SK-N-SH (cell line): ENCODE measurements at regions not wholly inside any gene's neighbourhood (a gene's known extent, or its start where the extent isn't known, plus 50 kb on each side); places are given as distances from the start of the nearest gene placed in this dataset.
"Not testable (repeated sequence)": the region's sequence is repeated elsewhere in the genome, so short reads cannot be mapped to it uniquely, and the experiment has no call there.

ENCODE experiments used
- CTCF ChIA-PET: fragments of 300-600, 350-600 bp; formaldehyde crosslinking; extraction: SDS; loops from one replicate; lab custom pipeline; 2021; lab: Yijun Ruan, JAX
- POLR2A ChIA-PET: fragments of 350-600 bp; sonication (Branson Sonifier 250); formaldehyde crosslinking; extraction: SDS; loops from one replicate; lab custom pipeline; 2020; ENCODE audit warnings: antibody characterized with exemption, inconsistent platforms; lab: Yijun Ruan, JAX
- DNase-seq: peaks from one replicate; pipeline ENCODE4 v3.0.0; 2012
- H2AFZ ChIP-seq: fragments of 200-600 bp; sonication (generic); 2 replicates; pipeline ENCODE4 v1.8.1; 2016; ENCODE audit warnings: antibody characterized with exemption, mild to moderate bottlenecking, low read depth
- H3F3A ChIP-seq: fragments of 200-600 bp; sonication (generic); replicated peaks from 2 replicates; pipeline ENCODE3; 2016; ENCODE audit warnings: antibody characterized with exemption, mild to moderate bottlenecking; ENCODE audit not compliant: insufficient read depth
- H3K27ac ChIP-seq, 2 experiments: fragments of 200-500 bp in 1 of 2; fragments of 200-600 bp in 1 of 2; sonication (Bioruptor generic) in 1 of 2; sonication (generic), shearing (Covaris generic) in 1 of 2; 2 replicates each; pipeline versions ENCODE4 v1.5.1 to v1.6.1; 2014 to 2016; ENCODE audit warnings: low read depth in 2 of 2, inconsistent platforms in 1 of 2, low read length in 1 of 2, mild to moderate bottlenecking in 1 of 2, mixed read lengths in 1 of 2
- H3K27me3 ChIP-seq: fragments of 200-600 bp; sonication (generic), shearing (Covaris generic); 2 replicates; pipeline ENCODE4 v1.6.1; 2016; ENCODE audit warnings: mixed run types; ENCODE audit not compliant: insufficient read depth
- H3K36me3 ChIP-seq, 2 experiments: fragments of 200-500 bp in 1 of 2; fragments of 200-600 bp in 1 of 2; sonication (Bioruptor generic) in 1 of 2; sonication (generic) in 1 of 2; replicated peaks in 1 of 2; 2 replicates each; pipeline versions ENCODE3 to v1.5.1; 2014 to 2016; ENCODE audit warnings: low read length in 1 of 2, mild to moderate bottlenecking in 1 of 2; ENCODE audit not compliant: insufficient read depth in 2 of 2, control insufficient read depth in 1 of 2
- H3K4me1 ChIP-seq, 2 experiments: fragments of 200-500 bp in 1 of 2; fragments of 200-600 bp in 1 of 2; sonication (Bioruptor generic) in 1 of 2; sonication (generic), shearing (Covaris generic) in 1 of 2; 2 replicates each; pipeline versions ENCODE4 v1.5.1 to v1.6.1; 2014 to 2016; ENCODE audit warnings: low read depth in 1 of 2, low read length in 1 of 2, mixed run types in 1 of 2; ENCODE audit not compliant: insufficient read depth in 2 of 2, control insufficient read depth in 1 of 2
- H3K4me2 ChIP-seq: fragments of 200-600 bp; sonication (generic), shearing (Covaris generic); 2 replicates; pipeline ENCODE4 v1.6.1; 2017; ENCODE audit warnings: mixed run types
- H3K4me3 ChIP-seq, 2 experiments: fragments of 200-500 bp in 1 of 2; fragments of 200-600 bp in 1 of 2; sonication (Bioruptor generic) in 1 of 2; sonication (generic), shearing (Covaris generic) in 1 of 2; 2 replicates each; pipeline versions ENCODE4 v1.5.1 to v1.8.1; 2014 to 2016; ENCODE audit warnings: low read depth in 2 of 2, inconsistent platforms in 1 of 2, low read length in 1 of 2, mild to moderate bottlenecking in 1 of 2, mixed read lengths in 1 of 2, moderate library complexity in 1 of 2
- H3K79me2 ChIP-seq: fragments of 200-600 bp; sonication (generic); 2 replicates; pipeline ENCODE4 v1.8.1; 2017; ENCODE audit warnings: mild to moderate bottlenecking; ENCODE audit not compliant: insufficient read depth
- H3K9ac ChIP-seq: fragments of 200-600 bp; sonication (generic); 2 replicates; pipeline ENCODE4 v1.6.1; 2017; ENCODE audit warnings: mixed run types
- H3K9me2 ChIP-seq: fragments of 200-600 bp; sonication (generic); 2 replicates; pipeline ENCODE4 v1.6.1; 2017; ENCODE audit warnings: mixed run types
- H3K9me3 ChIP-seq: fragments of 200-600 bp; sonication (generic); 2 replicates; pipeline ENCODE4 v1.6.1; 2017; ENCODE audit warnings: mixed run types, mild to moderate bottlenecking, moderate library complexity
- H4K20me1 ChIP-seq: fragments of 200-600 bp; sonication (generic); 2 replicates; pipeline ENCODE4 v1.6.1; 2017; ENCODE audit warnings: mild to moderate bottlenecking, mixed run types; ENCODE audit not compliant: insufficient read depth
- EP300 ChIP-seq, 2 experiments: IDR thresholded peaks; 2 replicates each; pipeline versions ENCODE4 v1.4.0 to v1.6.1; 2012; ENCODE audit warnings: borderline replicate concordance in 1 of 2, low read depth in 1 of 2, low read length in 1 of 2
- FOSL2 ChIP-seq: IDR thresholded peaks from 2 replicates; pipeline ENCODE4 v1.4.0; 2012; ENCODE audit warnings: low read depth, mild to moderate bottlenecking, moderate library complexity, borderline replicate concordance
- FOXM1 ChIP-seq: IDR thresholded peaks from 2 replicates; pipeline ENCODE4 v1.4.0; 2012; ENCODE audit warnings: low read depth, mild to moderate bottlenecking
- GABPA ChIP-seq: IDR thresholded peaks from 2 replicates; pipeline ENCODE4 v1.4.0; 2012; ENCODE audit warnings: low read depth, mild to moderate bottlenecking
- GATA2 ChIP-seq: sonication (generic); formaldehyde crosslinking; IDR thresholded peaks from 2 replicates; pipeline ENCODE4 v1.5.0; 2020; ENCODE audit warnings: mild to moderate bottlenecking, missing genetic modification reagents
- IRF3 ChIP-seq: fragments of 150-350 bp; IDR thresholded peaks from 2 replicates; pipeline ENCODE4 v1.6.1; 2016; ENCODE audit warnings: mild to moderate bottlenecking, low read depth, low read length
- MEF2A ChIP-seq: IDR thresholded peaks from 2 replicates; pipeline ENCODE4 v1.4.0; 2012; ENCODE audit warnings: low read depth, borderline replicate concordance
- MXI1 ChIP-seq: IDR thresholded peaks from 2 replicates; pipeline ENCODE4 v1.6.1; 2012; ENCODE audit warnings: mild to moderate bottlenecking, low read depth, low read length, improper control_type of control experiment
- PBX3 ChIP-seq: IDR thresholded peaks from 2 replicates; pipeline ENCODE4; 2012
- POLR2AphosphoS5 ChIP-seq: IDR thresholded peaks from 2 replicates; pipeline ENCODE4 v1.6.1; 2012; ENCODE audit warnings: low read depth, low read length
- RFX5 ChIP-seq: IDR thresholded peaks from 2 replicates; pipeline ENCODE4 v1.6.1; 2012; ENCODE audit warnings: mild to moderate bottlenecking, improper control_type of control experiment, low read length
- RXRA ChIP-seq: IDR thresholded peaks from 2 replicates; pipeline ENCODE4 v1.4.0; 2012; ENCODE audit warnings: low read depth, mild to moderate bottlenecking, borderline replicate concordance
- TCF12 ChIP-seq: IDR thresholded peaks from 2 replicates; pipeline ENCODE4 v1.4.0; 2012
- USF1 ChIP-seq: IDR thresholded peaks from 2 replicates; pipeline ENCODE4 v1.4.0; 2012; ENCODE audit warnings: low read depth, borderline replicate concordance
- USF2 ChIP-seq: fragments of 150-350 bp; IDR thresholded peaks from 2 replicates; pipeline ENCODE4 v1.6.1; 2017; ENCODE audit warnings: antibody characterized with exemption, low read length, low read depth, borderline replicate concordance
- WGBS: methylation state at CpG from one replicate; pipeline ENCODE4 v1.1.6; 2017; ENCODE audit warnings: low lambda C conversion rate; 5-methylcytosine and 5-hydroxymethylcytosine counted together

GRCh38 chr7:67663644-67664043 is 667.0 kb downstream of the TYW1 start (continued):
- TF ChIP-seq FOSL2 (no peak), EP300 (IDR thresholded peaks at IDR 0.05; ENCODE audit: borderline replicate concordance in 1 of 2, low read depth in 1 of 2, low read length in 1 of 2) (no peak)

GRCh38 chr7:67666359-67666758 is 669.7 kb downstream of the TYW1 start:
- H4K20me1 ChIP-seq, H3K9ac ChIP-seq, H3F3A ChIP-seq, DNase-seq, H3K9me2 ChIP-seq, H3K36me3 ChIP-seq, H3K27ac ChIP-seq, H3K27me3 ChIP-seq, H3K79me2 ChIP-seq, H3K4me2 ChIP-seq, POLR2A ChIA-PET, H2AFZ ChIP-seq, H3K4me3 ChIP-seq, H3K4me1 ChIP-seq, CTCF ChIA-PET: not testable (repeated sequence)
- peaks cover 13% of the 10 kb centered on the region; the same call in 1 of the 2 replicates for H3K9me3 ChIP-seq
- WGBS = 31% methylated on average over 4 of the region's 4 CpGs

- Histone ChIP-seq H3K4me1 (no peaks in the 10 kb centered on the region), H3K79me2 (no peaks in the 10 kb centered on the region), H3K4me3 (no peak overlapping the region), H4K20me1 (no peaks in the 10 kb centered on the region), H3K27me3 (no peaks in the 10 kb centered on the region), H3K36me3 (no peaks in the 10 kb centered on the region), H3K9ac (no peak overlapping the region), H3K9me3 (peaks cover 8% of the 10 kb centered on the region; the same call in 1 of the 2 replicates), H3K4me2 (no peak overlapping the region), H3K27ac (no peak overlapping the region), H3F3A (no peaks in the 10 kb centered on the region), H3K9me2 (no peaks in the 10 kb centered on the region), H2AFZ (no peak overlapping the region)
- ChIA-PET CTCF (interaction anchor here (1.6 to 1.9 kb wide), 2 partner anchors 17 to 46 kb away, joined by 4 to 5 read pairs; no protein-coding TSS in a partner anchor), POLR2A (no interaction called here)
- TF ChIP-seq RFX5 (no peak), RXRA (no peak), FOXM1 (no peak), USF1 (no peak), TCF12 (no peak), MEF2A (no peak), POLR2AphosphoS5 (no peak), GABPA (no peak), USF2 (no peak), IRF3 (no peak), MXI1 (no peak), PBX3 (no peak), GATA2 (CRISPR knock-in tag) (no peak)
- 19% methylated on average over 4 of the region's 4 CpGs for WGBS
- DNase-seq = no peak
Measured at GRCh38 chr7:67671006-67671548, 674.4 kb downstream of the TYW1 start.
